Dermis microvascular lymphatic vessel endothelial cell (primary cell): ENCODE measurements at regions not wholly inside any gene's neighbourhood (a gene's known extent, or its start where the extent isn't known, plus 50 kb on each side); places are given as distances from the start of the nearest gene placed in this dataset.

Experiments
- DNase-seq, 2 donors: peaks; one replicate each; pipeline versions ENCODE4 v3.0.0 to v3.0.0-alpha.2; 2010; ENCODE audit warnings: low read depth in 2 of 2

- DNase-seq: no peak
Observed at GRCh38 chr14:101497684-101498525, 63.4 kb upstream of the DIO3 start.

GRCh38 chr14:101498526-101498860, 62.8 kb upstream of the DIO3 start:
- DNase-seq: no peak

GRCh38 chr14:101499080-101499479, 62.2 kb upstream of the DIO3 start:
- no peak for DNase-seq

GRCh38 chr14:101499513-101499912, 61.8 kb upstream of the DIO3 start:
- no peak for DNase-seq

- no peak for DNase-seq
Observed at GRCh38 chr14:101500061-101500460, 61.2 kb upstream of the DIO3 start.

- no peak for DNase-seq
Observed at GRCh38 chr14:101500681-101501080, 60.6 kb upstream of the DIO3 start.

- DNase-seq: no peak
Observed at GRCh38 chr14:101501341-101501740, 60.0 kb upstream of the DIO3 start.

- no peak for DNase-seq
Observed at GRCh38 chr14:101501858-101502615, 59.3 kb upstream of the DIO3 start.

- no peak for DNase-seq
Observed at GRCh38 chr14:101502761-101503392, 58.4 kb upstream of the DIO3 start.

- DNase-seq: no peak
Observed at GRCh38 chr14:101503431-101504095, 57.7 kb upstream of the DIO3 start.

GRCh38 chr14:101504096-101504948, 57.0 kb upstream of the DIO3 start:
- no peak for DNase-seq

GRCh38 chr14:101505236-101505970, 55.9 kb upstream of the DIO3 start:
- no peak for DNase-seq

GRCh38 chr14:101506211-101506925, 54.9 kb upstream of the DIO3 start:
- DNase-seq: no peak

GRCh38 chr14:101506926-101507835, 54.1 kb upstream of the DIO3 start:
- no peak for DNase-seq

GRCh38 chr14:101507836-101508150, 53.5 kb upstream of the DIO3 start:
- DNase-seq: no peak

GRCh38 chr14:101508196-101508947, 52.9 kb upstream of the DIO3 start:
- no peak for DNase-seq

GRCh38 chr14:101508948-101509729, 52.2 kb upstream of the DIO3 start:
- no peak for DNase-seq
